ENCODE measurements at regions not wholly inside any gene's neighbourhood (a gene's known extent, or its start where the extent isn't known, plus 50 kb on each side); places are given as distances from the start of the nearest gene placed in this dataset.
"Not testable (repeated sequence)": the region's sequence is repeated elsewhere in the genome, so short reads cannot be mapped to it uniquely, and the experiment has no call there.

DNA sequence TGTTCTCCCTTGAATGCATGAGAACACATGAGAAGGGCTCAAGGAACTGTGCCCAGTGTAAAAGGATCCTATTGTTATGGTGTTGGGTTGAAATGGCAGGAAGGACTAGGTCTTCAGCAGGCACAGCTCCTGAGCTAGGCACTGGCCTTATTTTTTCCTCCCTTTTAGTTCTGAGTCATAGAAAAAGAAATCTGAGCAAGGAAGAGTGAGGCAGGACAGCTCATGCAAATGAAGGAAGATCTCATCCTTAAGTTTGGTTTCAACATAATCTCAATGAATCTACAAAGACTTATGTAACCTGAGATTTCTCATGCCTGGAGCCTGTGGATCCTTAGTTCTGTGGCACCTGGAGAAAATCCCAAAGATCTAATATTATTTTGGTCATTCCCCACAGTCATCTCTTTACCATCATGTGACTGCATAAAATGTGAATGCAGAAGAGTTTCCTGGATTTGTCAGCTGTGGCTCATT, 188.6 kb upstream of the TBL1XR1 start:
- no peaks in the 10 kb centered on the region for H3K36me3 ChIP-seq (ENCODE audit: low read depth, missing control alignments)
- no peaks in the 10 kb centered on the region for H3K27me3 ChIP-seq
- H3K9me3 ChIP-seq: no peaks in the 10 kb centered on the region
- H3K4me3 ChIP-seq: no peak overlapping the region
- TF ChIP-seq CTCF (IDR thresholded peaks at IDR 0.05): no peak
- no peak for TF ChIP-seq POLR2A (IDR thresholded peaks at IDR 0.05)
- DNase-seq: no peak
- intact Hi-C loops (cut with DNase I; ENCODE audit: low total_unique reads): no loop called here
- H3K4me1 ChIP-seq: no peaks in the 10 kb centered on the region
- no peak overlapping the region for H3K27ac ChIP-seq

GRCh38 chr3:177388209-177388608, 190.9 kb upstream of the TBL1XR1 start:
- H3K4me3 ChIP-seq: no peak overlapping the region
- DNase-seq: no peak
- H3K27me3 ChIP-seq: no peaks in the 10 kb centered on the region
- intact Hi-C loops (cut with DNase I; ENCODE audit: low total_unique reads): no loop called here
- WGBS, 2 donors: 96 to 100% methylated on average over 1 of the region's 1 CpG
- TF ChIP-seq POLR2A (IDR thresholded peaks at IDR 0.05) (no peak), CTCF (IDR thresholded peaks at IDR 0.05) (no peak)
- no peak overlapping the region for H3K27ac ChIP-seq
- H3K36me3 ChIP-seq (ENCODE audit: low read depth, missing control alignments): no peaks in the 10 kb centered on the region
- no peaks in the 10 kb centered on the region for H3K4me1 ChIP-seq
- no peaks in the 10 kb centered on the region for H3K9me3 ChIP-seq

DNA sequence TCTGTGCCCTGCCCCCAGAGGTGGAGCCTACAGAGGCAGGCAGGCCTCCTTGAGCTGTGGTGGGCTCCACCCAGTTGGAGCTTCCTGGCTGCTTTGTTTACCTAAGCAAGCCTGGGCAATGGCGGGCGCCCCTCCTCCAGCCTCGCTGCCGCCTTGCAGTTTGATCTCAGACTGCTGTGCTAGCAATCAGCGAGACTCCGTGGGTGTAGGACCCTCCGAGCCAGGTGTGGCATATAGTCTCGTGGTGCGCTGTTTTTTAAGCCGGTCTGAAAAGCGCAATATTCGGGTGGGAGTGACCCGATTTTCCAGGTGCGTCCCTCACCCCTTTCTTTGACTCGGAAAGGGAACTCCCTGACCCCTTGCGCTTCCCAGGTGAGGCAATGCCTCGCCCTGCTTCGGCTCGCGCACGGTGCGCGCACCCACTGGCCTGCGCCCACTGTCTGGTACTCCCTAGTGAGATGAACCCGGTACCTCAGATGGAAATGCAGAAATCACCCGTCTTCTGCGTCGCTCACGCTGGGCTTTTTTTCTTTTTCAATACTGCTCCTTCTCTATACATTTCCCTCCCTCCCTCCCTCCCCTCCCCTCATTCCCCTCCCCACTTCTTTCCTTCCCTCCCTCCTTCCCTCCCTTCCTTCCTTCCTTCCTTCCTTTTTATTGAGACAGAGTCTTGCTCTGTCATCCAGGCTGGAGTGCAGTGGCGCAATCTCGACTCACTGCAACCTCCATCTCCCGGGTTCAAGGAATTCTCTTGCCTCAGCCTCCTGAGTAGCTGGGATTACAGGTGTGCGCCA, 197.1 kb upstream of the TBL1XR1 start:
- H3K36me3 ChIP-seq (ENCODE audit: low read depth, missing control alignments); H3K4me3 ChIP-seq; DNase-seq; H3K9me3 ChIP-seq; H3K27ac ChIP-seq; H3K27me3 ChIP-seq; H3K4me1 ChIP-seq; intact Hi-C loops (cut with DNase I; ENCODE audit: low total_unique reads): not testable (repeated sequence)
- WGBS, 2 donors: 85 to 88% methylated on average over 23 to 28 of the region's 33 CpGs

DNA sequence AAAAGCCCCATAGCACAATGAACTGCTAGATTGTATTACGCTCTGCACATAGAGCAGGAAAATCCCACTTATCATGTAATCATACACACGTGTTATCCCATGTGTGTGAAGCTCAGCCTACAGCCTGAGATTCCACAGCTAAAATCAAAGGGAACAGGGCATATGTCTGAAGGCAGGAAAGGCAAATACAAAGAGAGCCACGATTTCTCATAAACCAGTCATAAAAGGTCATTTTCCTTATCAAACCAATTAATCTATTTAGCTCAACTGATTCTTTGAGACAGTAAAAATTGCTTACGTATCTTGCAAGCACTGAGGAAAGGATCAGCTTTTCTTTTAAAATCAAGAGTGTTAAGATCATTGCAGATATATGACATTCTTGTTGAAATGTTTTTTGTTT, 199.5 kb upstream of the TBL1XR1 start:
- 79 to 82% methylated on average over 4 of the region's 4 CpGs for WGBS, 2 donors
- Histone ChIP-seq H3K9me3 (no peaks in the 10 kb centered on the region), H3K36me3 (ENCODE audit: low read depth, missing control alignments) (no peaks in the 10 kb centered on the region), H3K27ac (no peak overlapping the region), H3K27me3 (no peaks in the 10 kb centered on the region), H3K4me3 (no peak overlapping the region), H3K4me1 (no peaks in the 10 kb centered on the region)
- TF ChIP-seq CTCF (IDR thresholded peaks at IDR 0.05) (no peak), POLR2A (IDR thresholded peaks at IDR 0.05) (no peak)
- DNase-seq: no peak
- intact Hi-C loops (cut with DNase I; ENCODE audit: low total_unique reads): no loop called here

- Histone ChIP-seq H3K27me3 (no peaks in the 10 kb centered on the region), H3K4me1 (no peaks in the 10 kb centered on the region), H3K27ac (no peak overlapping the region), H3K36me3 (ENCODE audit: low read depth, missing control alignments) (no peaks in the 10 kb centered on the region), H3K9me3 (no peaks in the 10 kb centered on the region), H3K4me3 (no peak overlapping the region)
- intact Hi-C loops (cut with DNase I; ENCODE audit: low total_unique reads): no loop called here
- TF ChIP-seq POLR2A (IDR thresholded peaks at IDR 0.05) (no peak), CTCF (IDR thresholded peaks at IDR 0.05) (no peak)
- no peak for DNase-seq
- WGBS, 2 donors: 100% methylated on average over 1 of the region's 1 CpG
Observed at GRCh38 chr3:177401375-177401774, 204.1 kb upstream of the TBL1XR1 start.

Data from testis (tissue), 2 donors.